A673 (cell line): ENCODE measurements at regions not wholly inside any gene's neighbourhood (a gene's known extent, or its start where the extent isn't known, plus 50 kb on each side); places are given as distances from the start of the nearest gene placed in this dataset.

ENCODE experiments used
- EZH2 ChIP-seq: fragments of 200-600 bp; sonication (generic); IDR thresholded peaks from 2 replicates; pipeline ENCODE4 v1.6.1; 2017; ENCODE audit warnings: borderline replicate concordance, low read depth, mild to moderate bottlenecking, mixed read lengths, antibody characterized with exemption, low read length; ENCODE audit not compliant: poor library complexity, severe bottlenecking
- TF ChIP-seq, protein P1 (sequence below): fragments of 300-800, 200-600 bp; sonication (generic); conservative IDR thresholded peaks from 2 replicates; pipeline ENCODE4 v1.5.1; 2017; ENCODE audit warnings: low read depth, mild to moderate bottlenecking, antibody characterized with exemption, low read length, moderate library complexity, mixed read lengths

DNA sequence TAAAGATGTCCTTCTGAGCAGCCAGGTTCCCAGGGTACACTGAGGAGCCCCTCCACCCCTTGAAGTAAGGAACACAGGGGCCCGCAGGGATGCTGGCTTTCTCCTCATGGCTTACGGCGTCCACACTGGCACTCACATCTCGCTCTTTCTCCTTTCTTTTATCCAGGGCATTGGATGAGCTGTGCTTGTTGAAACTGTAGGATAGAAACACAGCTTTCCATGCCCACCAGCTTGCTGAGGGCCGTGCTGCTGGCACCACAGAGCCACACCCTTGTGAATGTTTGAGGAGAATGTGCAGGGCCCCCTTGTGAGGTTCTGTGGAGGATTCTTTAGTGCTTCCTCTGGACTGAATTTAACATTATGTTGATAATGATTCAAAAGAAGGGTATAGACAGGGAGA, 51.7 kb upstream of the B3GAT1 start:
- TF ChIP-seq, protein P1, sequence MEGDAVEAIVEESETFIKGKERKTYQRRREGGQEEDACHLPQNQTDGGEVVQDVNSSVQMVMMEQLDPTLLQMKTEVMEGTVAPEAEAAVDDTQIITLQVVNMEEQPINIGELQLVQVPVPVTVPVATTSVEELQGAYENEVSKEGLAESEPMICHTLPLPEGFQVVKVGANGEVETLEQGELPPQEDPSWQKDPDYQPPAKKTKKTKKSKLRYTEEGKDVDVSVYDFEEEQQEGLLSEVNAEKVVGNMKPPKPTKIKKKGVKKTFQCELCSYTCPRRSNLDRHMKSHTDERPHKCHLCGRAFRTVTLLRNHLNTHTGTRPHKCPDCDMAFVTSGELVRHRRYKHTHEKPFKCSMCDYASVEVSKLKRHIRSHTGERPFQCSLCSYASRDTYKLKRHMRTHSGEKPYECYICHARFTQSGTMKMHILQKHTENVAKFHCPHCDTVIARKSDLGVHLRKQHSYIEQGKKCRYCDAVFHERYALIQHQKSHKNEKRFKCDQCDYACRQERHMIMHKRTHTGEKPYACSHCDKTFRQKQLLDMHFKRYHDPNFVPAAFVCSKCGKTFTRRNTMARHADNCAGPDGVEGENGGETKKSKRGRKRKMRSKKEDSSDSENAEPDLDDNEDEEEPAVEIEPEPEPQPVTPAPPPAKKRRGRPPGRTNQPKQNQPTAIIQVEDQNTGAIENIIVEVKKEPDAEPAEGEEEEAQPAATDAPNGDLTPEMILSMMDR: no peak
- TF ChIP-seq EZH2: no peak
